AG08395 (cell line): ENCODE measurements at regions not wholly inside any gene's neighbourhood (a gene's known extent, or its start where the extent isn't known, plus 50 kb on each side); places are given as distances from the start of the nearest gene placed in this dataset.
A peak's percentile ranks its signal among the peaks of the same experiment; 100 is the strongest.
"Not testable (repeated sequence)": the region's sequence is repeated elsewhere in the genome, so short reads cannot be mapped to it uniquely, and the experiment has no call there.

Experiments used
- DNase-seq: peaks from one replicate; pipeline ENCODE4 v3.0.0; 2012; ENCODE audit warnings: mixed read lengths, low spot score

- peak; percentile 74 for DNase-seq
Observed at GRCh38 chr20:7790189-7790588, 150.1 kb downstream of the HAO1 start.

- no peak for DNase-seq
Observed at GRCh38 chr20:7792150-7792869, 147.9 kb downstream of the HAO1 start.

GRCh38 chr20:7798176-7798575 is 142.1 kb downstream of the HAO1 start:
- no peak for DNase-seq

GRCh38 chr20:7799862-7800261 is 140.4 kb downstream of the HAO1 start:
- DNase-seq, result no peak

- not testable (repeated sequence) for DNase-seq
Observed at GRCh38 chr20:7803411-7804151, 136.7 kb downstream of the HAO1 start.

- DNase-seq, result no peak
Observed at GRCh38 chr20:7806831-7807230, 133.4 kb downstream of the HAO1 start.

GRCh38 chr20:7817286-7817685 is 123.0 kb downstream of the HAO1 start:
- DNase-seq, result no peak

GRCh38 chr20:7818477-7818876 is 121.8 kb downstream of the HAO1 start:
- no peak for DNase-seq

GRCh38 chr20:7820897-7821296 is 119.4 kb downstream of the HAO1 start:
- no peak for DNase-seq

GRCh38 chr20:7822772-7823171 is 117.5 kb downstream of the HAO1 start:
- DNase-seq, result no peak

- DNase-seq, result no peak
Observed at GRCh38 chr20:7828437-7828836, 111.8 kb downstream of the HAO1 start.

GRCh38 chr20:7829031-7829430 is 111.2 kb downstream of the HAO1 start:
- no peak for DNase-seq

- peak; percentile 10 for DNase-seq
Observed at GRCh38 chr20:7829776-7830175, 110.5 kb downstream of the HAO1 start.
